SK-N-SH treated with all-trans-retinoic acid at 6 μM for 48 hours (cell line): ENCODE measurements at regions not wholly inside any gene's neighbourhood (a gene's known extent, or its start where the extent isn't known, plus 50 kb on each side); places are given as distances from the start of the nearest gene placed in this dataset.

Source experiments
- ARNTL ChIP-seq: fragments of 450-650 bp; formaldehyde crosslinking; IDR thresholded peaks from 2 replicates; pipeline ENCODE4 v1.5.0; 2020; ENCODE audit warnings: low read depth, mild to moderate bottlenecking, moderate library complexity, borderline replicate concordance
- CREB5 ChIP-seq: fragments of 250-450 bp; sonication (Bioruptor Pico); IDR thresholded peaks from 2 replicates; pipeline ENCODE4 v1.5.1; 2020; ENCODE audit warnings: low read depth, mild to moderate bottlenecking, moderate library complexity
- CSRNP3 ChIP-seq: fragments of 250-450 bp; sonication (Bioruptor Pico); IDR thresholded peaks from 2 replicates; pipeline ENCODE4 v1.5.1; 2021; ENCODE audit warnings: mild to moderate bottlenecking, moderate library complexity
- GLIS3 ChIP-seq: fragments of 250-450 bp; sonication (Bioruptor Pico); IDR thresholded peaks from 2 replicates; pipeline ENCODE4 v1.5.0; 2020; ENCODE audit warnings: mild to moderate bottlenecking, moderate library complexity
- OSR1 ChIP-seq: fragments of 250-450 bp; sonication (Bioruptor Pico); IDR thresholded peaks from 2 replicates; pipeline ENCODE4 v1.8.0; 2022; ENCODE audit warnings: moderate library complexity, mild to moderate bottlenecking, inconsistent platforms
- PATZ1 ChIP-seq: fragments of 250-450 bp; sonication (Bioruptor Pico); IDR thresholded peaks from 2 replicates; pipeline ENCODE4 v1.8.0; 2020; ENCODE audit warnings: mild to moderate bottlenecking, moderate library complexity, borderline replicate concordance
- POU6F1 ChIP-seq: fragments of 250-450 bp; sonication (Bioruptor Pico); IDR thresholded peaks from 2 replicates; pipeline ENCODE4 v1.8.0; 2021; ENCODE audit warnings: low read depth, mild to moderate bottlenecking, moderate library complexity, borderline replicate concordance
- PPARA ChIP-seq: fragments of 250-450 bp; sonication (Bioruptor Pico); IDR thresholded peaks from 2 replicates; pipeline ENCODE4 v1.5.0; 2020; ENCODE audit warnings: mild to moderate bottlenecking, borderline replicate concordance
- RARB ChIP-seq: fragments of 250-450 bp; sonication (Bioruptor Pico); IDR thresholded peaks from 2 replicates; pipeline ENCODE4 v1.8.0; 2021; ENCODE audit warnings: mild to moderate bottlenecking, moderate library complexity
- TCF4 ChIP-seq: fragments of 250-450 bp; sonication (Bioruptor Pico); IDR thresholded peaks from 2 replicates; pipeline ENCODE4 v1.8.0; 2021; ENCODE audit warnings: mild to moderate bottlenecking, moderate library complexity, borderline replicate concordance
- ZFP30 ChIP-seq: fragments of 450-650 bp; formaldehyde crosslinking; IDR thresholded peaks from 2 replicates; pipeline ENCODE4 v1.5.0; 2022; ENCODE audit warnings: mild to moderate bottlenecking, moderate library complexity
- ZNF70 ChIP-seq: fragments of 450-650 bp; formaldehyde crosslinking; IDR thresholded peaks from 2 replicates; pipeline ENCODE4 v1.5.0; 2020; ENCODE audit warnings: mild to moderate bottlenecking, moderate library complexity

- TF ChIP-seq RARB (CRISPR knock-in tag): no peak
- no peak for TF ChIP-seq PPARA (CRISPR knock-in tag)
- no peak for TF ChIP-seq ZNF70 (CRISPR knock-in tag)
- no peak for TF ChIP-seq PATZ1 (CRISPR knock-in tag)
- no peak for TF ChIP-seq ARNTL (CRISPR knock-in tag)
- no peak for TF ChIP-seq CSRNP3 (CRISPR knock-in tag)
- no peak for TF ChIP-seq GLIS3 (CRISPR knock-in tag)
- TF ChIP-seq OSR1 (CRISPR knock-in tag): no peak
- TF ChIP-seq ZFP30 (CRISPR knock-in tag): no peak
- TF ChIP-seq POU6F1 (CRISPR knock-in tag): no peak
- TF ChIP-seq TCF4 (CRISPR knock-in tag): no peak
- no peak for TF ChIP-seq CREB5 (CRISPR knock-in tag)
These were observed 233.2 kb upstream of the CMC1 start for GRCh38 chr3:28008235-28008634.
